K562 (cell line): ENCODE measurements at regions not wholly inside any gene's neighbourhood (a gene's known extent, or its start where the extent isn't known, plus 50 kb on each side); places are given as distances from the start of the nearest gene placed in this dataset.
A peak's percentile ranks its signal among the peaks of the same experiment; 100 is the strongest.

Source experiments
- ATF3 ChIP-seq, 2 experiments: fragments of 450-650 bp in 1 of 2; sonication (generic) in 1 of 2; formaldehyde crosslinking in 1 of 2; IDR thresholded peaks in 1 of 2; conservative IDR thresholded peaks in 1 of 2; 2 replicates each; pipeline versions ENCODE4 v1.6.1 to v1.8.1; 2016 to 2023; ENCODE audit warnings: mild to moderate bottlenecking in 2 of 2, moderate library complexity in 2 of 2, inconsistent platforms in 1 of 2, missing genetic modification reagents in 1 of 2
- BACH1 ChIP-seq: fragments of 200-800 bp; sonication (Bioruptor generic); IDR thresholded peaks from 2 replicates; pipeline ENCODE4 v1.6.1; 2016; ENCODE audit warnings: missing genetic modification characterization, missing compliant biosample characterization
- CBFA2T3 ChIP-seq: fragments of 450-650 bp; IDR thresholded peaks from 2 replicates; pipeline ENCODE4 v1.6.1; 2017
- CXXC5 ChIP-seq: fragments of 250-450 bp; sonication (Bioruptor Pico); IDR thresholded peaks from 2 replicates; pipeline ENCODE4 v1.8.0; 2022; ENCODE audit warnings: inconsistent platforms, mild to moderate bottlenecking, moderate library complexity
- EP400 ChIP-seq: fragments of 450-650 bp; IDR thresholded peaks from 2 replicates; pipeline ENCODE4 v1.6.1; 2017; ENCODE audit warnings: antibody characterized with exemption, mild to moderate bottlenecking, moderate library complexity
- FOXP1 ChIP-seq: sonication (generic); formaldehyde crosslinking; IDR thresholded peaks from 2 replicates; pipeline ENCODE4 v1.8.0; 2022; ENCODE audit warnings: mild to moderate bottlenecking, missing genetic modification reagents
- GABPB2 ChIP-seq: fragments of 250-450 bp; sonication (Bioruptor Pico); conservative IDR thresholded peaks from 2 replicates; pipeline ENCODE4 v1.5.1; 2021; ENCODE audit warnings: mild to moderate bottlenecking
- GTF2F1 ChIP-seq: IDR thresholded peaks from 2 replicates; pipeline ENCODE4 v1.6.1; 2011; ENCODE audit warnings: low read depth, low read length, improper control_type of control experiment
- HLTF ChIP-seq: fragments of 450-650 bp; IDR thresholded peaks from 2 replicates; pipeline ENCODE4 v1.6.1; 2016
- KLF10 ChIP-seq: fragments of 250-450 bp; sonication (Bioruptor Pico); IDR thresholded peaks from 2 replicates; pipeline ENCODE4 v1.6.1; 2021; ENCODE audit warnings: matching md5 sums
- MAFF ChIP-seq: IDR thresholded peaks from 2 replicates; pipeline ENCODE4 v1.6.1; 2012; ENCODE audit warnings: low read length, improper control_type of control experiment
- MCM5 ChIP-seq: fragments of 450-650 bp; IDR thresholded peaks from 2 replicates; pipeline ENCODE4 v1.6.1; 2016; ENCODE audit warnings: low read depth
- MXI1 ChIP-seq: IDR thresholded peaks from 2 replicates; pipeline ENCODE4 v1.6.1; 2011; ENCODE audit warnings: low read depth, mild to moderate bottlenecking, improper control_type of control experiment, low read length
- NCOR1 ChIP-seq: fragments of 450-650 bp; IDR thresholded peaks from 2 replicates; pipeline ENCODE4 v1.6.1; 2016; ENCODE audit warnings: mild to moderate bottlenecking, moderate library complexity
- NFATC3 ChIP-seq: fragments of 450-650 bp; IDR thresholded peaks from 2 replicates; pipeline ENCODE4 v1.6.1; 2017; ENCODE audit warnings: mild to moderate bottlenecking
- NFE2 ChIP-seq: IDR thresholded peaks from 2 replicates; pipeline ENCODE4 v1.6.1; 2014; ENCODE audit warnings: antibody characterized with exemption, low read depth
- RB1 ChIP-seq: fragments of 450-650 bp; IDR thresholded peaks from 2 replicates; pipeline ENCODE4 v1.6.1; 2017; ENCODE audit warnings: low read depth, mild to moderate bottlenecking
- RBM39 ChIP-seq: fragments of 200-400 bp; formaldehyde crosslinking; optimal IDR thresholded peaks from 2 replicates; pipeline ENCODE3; 2018; ENCODE audit warnings: low read depth, low read length
- SRF ChIP-seq, 2 experiments: fragments of 250-450, 450-650 bp in 1 of 2; sonication (Bioruptor Pico) in 1 of 2; sonication (generic) in 1 of 2; formaldehyde crosslinking; IDR thresholded peaks; 2 replicates each; pipeline versions ENCODE4 v1.5.0 to v1.5.1; 2020 to 2022; ENCODE audit warnings: mild to moderate bottlenecking in 1 of 2, missing genetic modification reagents in 1 of 2
- TRIM24 ChIP-seq, 2 experiments: fragments of 450-650 bp; IDR thresholded peaks; 2 replicates each; pipeline ENCODE4 v1.6.1; 2016
- TRIM25 ChIP-seq: fragments of 450-650 bp; IDR thresholded peaks from 2 replicates; pipeline ENCODE4 v1.7.0; 2016; ENCODE audit warnings: borderline replicate concordance
- XRCC4 ChIP-seq: IDR thresholded peaks from one replicate; pipeline ENCODE4 v1.6.1; 2011; ENCODE audit not compliant: insufficient read depth, insufficient read length; ENCODE audit errors: extremely low read depth
- ZC3H8 ChIP-seq: fragments of 450-650 bp; IDR thresholded peaks from 2 replicates; pipeline ENCODE4 v1.6.1; 2017
- ZNF444 ChIP-seq: fragments of 250-450 bp; sonication (Bioruptor Pico); IDR thresholded peaks from 2 replicates; pipeline ENCODE4 v1.4.0; 2020; ENCODE audit warnings: mild to moderate bottlenecking, moderate library complexity
- ZNF445 ChIP-seq: fragments of 250-450 bp; sonication (Bioruptor Pico); IDR thresholded peaks from 2 replicates; pipeline ENCODE4 v1.4.0; 2020; ENCODE audit warnings: low read depth, mild to moderate bottlenecking, moderate library complexity
- ZNF583 ChIP-seq: fragments of 250-450 bp; sonication (Bioruptor Pico); IDR thresholded peaks from 2 replicates; pipeline ENCODE4 v1.4.0; 2020
- ZNF655 ChIP-seq: fragments of 250-450 bp; sonication (Bioruptor Pico); IDR thresholded peaks from 2 replicates; pipeline ENCODE4 v1.5.0; 2021
- ZNF766 ChIP-seq: fragments of 200-800 bp; sonication (Bioruptor generic); conservative IDR thresholded peaks from 2 replicates; pipeline ENCODE4 v1.6.1; 2016; ENCODE audit warnings: missing genetic modification characterization, missing compliant biosample characterization

- TF ChIP-seq MXI1 (no peak), ZNF444 (CRISPR knock-in tag) (no peak), NFE2 (peak; percentile 82), MAFF (peak; percentile 23; the same call in 1 of the 2 replicates), GABPB2 (CRISPR knock-in tag) (no peak), CXXC5 (CRISPR knock-in tag) (no peak), RBM39 (no peak), ZC3H8 (peak; percentile 96), ZNF655 (CRISPR knock-in tag) (no peak), CBFA2T3 (0 out of 2 replicates have a peak, but pooled peaks have one; percentile 33), ZNF445 (CRISPR knock-in tag) (no peak), ZNF583 (CRISPR knock-in tag) (no peak), MCM5 (no peak), TRIM25 (no peak), KLF10 (CRISPR knock-in tag) (no peak), BACH1 (tag) (peak; percentile 65), ZNF766 (CRISPR knock-in tag) (no peak; the same call in 1 of the 2 replicates), RB1 (no peak), TRIM24 (IDR thresholded peaks at IDR 0.05) (no peak), HLTF (no peak), SRF (CRISPR knock-in tag; IDR thresholded peaks at IDR 0.05) (peak in 1 of 2 experiments; percentile 16; a peak in 1 of 4 replicates), GTF2F1 (peak; percentile 89), NCOR1 (peak; percentile 27), XRCC4 (no peak), FOXP1 (no peak), EP400 (no peak), NFATC3 (no peak), ATF3 (IDR thresholded peaks at IDR 0.05) (no peak), ATF3 (CRISPR knock-in tag; conservative IDR thresholded peaks at IDR 0.05) (no peak)
Measured at GRCh38 chr20:53752971-53753879, 159.6 kb upstream of the ZNF217 start (continued).
